Muscle of arm (tissue), 1 donor: ENCODE measurements at regions not wholly inside any gene's neighbourhood (a gene's known extent, or its start where the extent isn't known, plus 50 kb on each side); places are given as distances from the start of the nearest gene placed in this dataset.

Experiments used
- DNase-seq: peaks from one replicate; pipeline ENCODE4 v3.0.0-alpha.2; 2013

- no peak for DNase-seq
Observed at GRCh38 chr11:106216281-106216680, 138.8 kb downstream of the AASDHPPT start.

GRCh38 chr11:106217456-106217855 lies 140.0 kb downstream of the AASDHPPT start:
- DNase-seq: no peak

GRCh38 chr11:106218106-106218505 lies 140.6 kb downstream of the AASDHPPT start:
- DNase-seq: no peak

GRCh38 chr11:106222626-106223025 lies 145.2 kb downstream of the AASDHPPT start:
- no peak for DNase-seq

GRCh38 chr11:106224172-106224571 lies 146.7 kb downstream of the AASDHPPT start:
- DNase-seq: no peak

- DNase-seq: no peak
Observed at GRCh38 chr11:106228996-106229395, 151.5 kb downstream of the AASDHPPT start.

GRCh38 chr11:106231591-106231990 lies 154.1 kb downstream of the AASDHPPT start:
- no peak for DNase-seq

GRCh38 chr11:106233191-106233590 lies 155.7 kb downstream of the AASDHPPT start:
- no peak for DNase-seq

DNA sequence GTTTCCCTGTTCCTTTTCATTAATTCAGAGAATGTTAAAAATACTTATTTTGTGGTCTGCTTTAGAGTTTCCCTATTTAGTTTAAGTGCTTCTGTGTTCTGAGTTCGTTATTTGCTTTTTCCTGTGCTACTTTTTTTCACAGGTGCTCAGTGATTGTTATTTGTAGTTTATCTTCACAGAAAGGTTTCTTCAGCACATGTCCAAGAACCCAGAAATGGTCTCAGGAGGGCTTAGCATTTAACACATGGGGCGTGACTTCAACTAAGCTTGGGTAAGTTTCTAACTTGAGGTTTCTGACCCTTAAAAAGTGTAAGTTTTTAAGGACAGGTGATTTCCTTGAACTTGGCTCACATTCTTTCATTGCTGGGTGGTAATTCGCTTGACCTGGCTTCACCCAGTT lies 157.3 kb downstream of the AASDHPPT start:
- no peak for DNase-seq

DNA sequence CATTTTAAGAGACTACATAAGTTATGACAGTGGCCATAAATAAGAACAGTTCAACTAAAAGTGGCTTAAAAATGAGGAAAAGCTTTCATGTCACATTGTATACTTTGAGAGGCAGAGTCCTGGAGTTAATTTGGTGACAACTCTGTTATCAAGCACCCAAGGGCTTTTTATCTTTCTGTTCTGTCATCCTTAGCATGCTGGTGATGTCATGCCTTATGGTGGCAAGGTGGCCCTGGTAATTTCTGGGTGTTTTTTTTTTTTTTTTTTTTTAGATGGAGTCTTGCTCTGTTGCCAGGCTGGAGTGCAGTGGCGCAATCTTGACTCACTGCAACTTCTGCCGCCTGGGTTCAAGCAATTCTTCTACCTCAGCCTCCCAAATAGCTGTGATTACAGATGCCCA lies 158.8 kb downstream of the AASDHPPT start:
- no peak for DNase-seq

- no peak for DNase-seq
Observed at GRCh38 chr11:106238704-106239360, 161.4 kb downstream of the AASDHPPT start.

GRCh38 chr11:106241601-106242257 lies 164.3 kb downstream of the AASDHPPT start:
- DNase-seq: no peak

DNA sequence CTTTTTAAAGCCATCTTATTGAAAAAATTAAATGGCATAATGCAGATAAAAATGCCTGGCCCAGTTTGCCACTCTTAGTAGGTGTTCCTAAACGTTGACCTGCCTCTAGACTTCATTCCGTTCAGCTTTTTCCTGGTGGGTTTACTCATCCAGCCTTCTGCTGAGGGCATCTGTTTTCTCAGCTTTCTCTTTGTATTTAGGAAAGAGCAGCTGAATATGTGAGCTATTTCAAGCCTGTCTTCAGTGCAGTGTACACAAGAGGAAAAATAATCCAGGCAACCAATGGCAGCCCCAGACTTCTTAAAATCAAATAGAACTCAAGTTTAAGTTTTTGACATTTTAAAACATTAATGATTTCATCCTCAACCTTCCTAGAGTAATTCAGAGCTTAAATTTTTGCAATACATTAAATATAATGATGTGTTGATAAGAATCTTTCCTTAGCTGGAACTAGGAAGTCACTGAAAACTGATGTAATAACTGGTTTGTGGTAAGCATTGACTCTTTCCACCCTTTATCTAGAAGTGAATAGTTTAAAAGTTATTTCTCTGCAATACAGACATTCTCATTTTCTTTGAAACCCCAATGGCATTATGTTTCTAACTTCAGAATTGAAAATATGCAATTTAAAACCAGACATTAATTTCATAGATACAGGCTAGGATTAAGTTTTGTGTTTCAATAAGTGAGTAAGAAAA lies 165.4 kb downstream of the AASDHPPT start:
- DNase-seq: no peak

GRCh38 chr11:106246495-106246894 lies 169.0 kb downstream of the AASDHPPT start:
- no peak for DNase-seq

- DNase-seq: no peak
Observed at GRCh38 chr11:106249617-106250239, 172.3 kb downstream of the AASDHPPT start.

DNA sequence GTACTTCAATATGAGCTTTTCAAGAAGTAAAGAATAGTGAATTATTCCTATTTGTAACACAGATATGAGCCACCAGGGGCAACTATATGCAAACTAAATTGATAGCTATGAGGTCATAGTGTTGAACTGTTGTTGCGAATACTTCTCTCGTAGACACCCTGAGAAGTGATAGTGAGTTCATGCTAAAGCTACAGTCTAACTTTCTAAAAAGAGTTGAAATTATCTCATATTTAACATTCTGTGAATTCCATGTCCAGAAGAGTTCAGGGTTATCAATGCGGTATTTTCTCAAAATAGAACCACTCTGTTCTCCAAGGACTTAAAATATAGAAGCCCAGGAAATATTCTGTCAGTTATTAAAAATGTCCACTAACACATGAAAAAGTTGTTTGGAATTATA lies 185.4 kb downstream of the AASDHPPT start:
- DNase-seq: no peak

DNA sequence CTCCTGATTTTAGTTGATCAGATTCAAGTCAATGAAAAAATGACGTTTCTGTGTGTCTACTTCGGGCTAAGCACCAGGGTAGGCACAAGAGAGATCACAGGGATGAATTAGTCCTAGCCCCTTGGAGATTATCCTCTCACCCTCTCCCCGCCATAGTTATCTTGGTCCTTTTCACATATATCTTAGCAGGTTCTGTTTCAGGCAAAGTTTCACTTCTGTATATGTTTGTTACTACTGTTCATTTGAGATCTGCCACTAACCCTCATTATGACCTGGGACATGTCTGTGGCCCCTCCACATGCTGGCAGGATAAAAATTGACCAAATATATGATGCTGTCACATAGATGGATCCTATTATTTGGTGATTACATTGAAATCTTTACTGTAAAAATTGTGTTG lies 186.1 kb downstream of the AASDHPPT start:
- no peak for DNase-seq

DNA sequence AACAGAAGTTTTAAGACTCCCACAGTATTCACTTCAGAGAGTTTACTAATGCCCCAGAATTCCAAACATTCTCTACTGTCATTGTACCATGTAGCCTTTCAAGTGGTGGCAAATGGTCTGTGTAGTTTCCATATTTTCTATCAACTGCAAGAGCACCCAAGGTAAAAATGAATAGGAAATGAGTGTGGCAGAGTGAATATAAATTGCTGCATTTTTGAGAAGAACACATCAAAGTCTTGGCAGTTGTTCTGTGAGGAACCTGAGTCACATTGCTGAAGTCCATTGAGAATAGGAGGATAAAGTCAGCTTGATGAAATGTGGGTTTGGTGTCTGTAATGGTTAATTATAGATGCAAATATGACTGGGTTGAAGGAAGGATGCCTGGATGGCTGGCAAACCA lies 193.6 kb downstream of the AASDHPPT start:
- DNase-seq: no peak

DNA sequence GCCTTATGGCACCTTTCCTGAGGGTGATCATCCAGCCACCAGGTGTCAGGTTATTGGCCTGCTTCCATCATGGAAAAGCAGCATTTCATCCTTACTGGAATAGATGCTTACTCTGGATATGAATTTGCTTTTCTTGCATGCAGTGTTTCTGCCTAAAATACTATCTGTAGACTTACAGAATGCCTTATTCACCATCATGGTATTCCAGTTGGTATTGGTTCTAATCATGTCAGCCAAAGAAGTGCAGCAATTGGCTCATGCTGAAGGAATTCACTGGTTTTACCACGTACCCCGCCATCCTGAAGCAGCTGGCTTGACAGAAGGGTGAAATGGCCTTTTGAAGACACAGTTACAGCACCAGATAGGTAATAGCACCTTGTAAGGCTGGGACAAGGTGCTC lies 194.2 kb downstream of the AASDHPPT start:
- no peak for DNase-seq

GRCh38 chr11:106275151-106275550 lies 197.7 kb downstream of the AASDHPPT start:
- DNase-seq: no peak

- no peak for DNase-seq
Observed at GRCh38 chr11:106276126-106276525, 198.7 kb downstream of the AASDHPPT start.

DNA sequence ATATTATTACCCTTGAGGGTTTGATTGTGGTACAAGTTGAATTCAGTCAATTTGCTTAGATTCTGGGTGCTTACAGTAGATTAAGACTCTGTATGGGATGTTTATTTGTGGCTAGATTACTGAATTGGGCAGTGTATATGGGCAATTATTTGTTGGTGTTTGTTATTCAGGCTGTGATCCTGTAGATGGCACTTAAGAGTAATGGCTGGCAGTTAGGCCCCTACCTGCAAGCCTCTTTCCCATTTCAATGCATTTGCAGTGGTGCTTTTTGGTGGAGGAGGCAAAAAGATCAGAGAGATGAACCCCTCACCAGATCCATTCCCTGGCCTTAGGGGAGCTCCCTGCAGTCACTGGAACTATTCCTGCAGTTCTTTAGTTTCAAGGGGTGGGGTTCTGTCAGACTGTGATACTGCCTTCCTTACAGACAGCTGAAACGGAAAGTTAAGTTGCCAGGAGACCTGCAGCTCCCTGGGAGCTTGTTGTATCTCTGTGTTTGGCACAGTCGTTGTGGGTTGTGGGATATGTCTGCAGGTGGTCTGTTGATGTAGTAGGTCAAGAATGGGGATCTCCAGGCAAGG lies 199.5 kb downstream of the AASDHPPT start:
- DNase-seq: no peak
